Activated T-helper 1 cell treated with anti-CD3 and anti-CD28 coated beads, Interleukin-12 subunit alpha, Interleukin-12 subunit beta, Interleukin-2, Interleukin-4 antibody, amounts not matched to agents 30 ng/mL and 10 ng/mL and 1 ng/mL, durations not matched to agents 14 hours and 24 hours and 36 hours (primary cell): ENCODE measurements at regions not wholly inside any gene's neighbourhood (a gene's known extent, or its start where the extent isn't known, plus 50 kb on each side); places are given as distances from the start of the nearest gene placed in this dataset.

Experiments
- DNase-seq: peaks from one replicate; pipeline ENCODE4 v3.0.0; 2021; ENCODE audit warnings: low spot score
- H3K27ac Mint-ChIP-seq: one replicate; pipeline ENCODE4 v1.8.0; 2021; ENCODE audit warnings: mild to moderate bottlenecking, mixed read lengths
- H3K27me3 Mint-ChIP-seq: one replicate; pipeline ENCODE4 v1.8.0; 2022; ENCODE audit warnings: mild to moderate bottlenecking, moderate library complexity, mixed read lengths; ENCODE audit not compliant: insufficient read depth
- H3K36me3 Mint-ChIP-seq: one replicate; pipeline ENCODE4 v1.8.0; 2021; ENCODE audit warnings: low read depth, mixed read lengths
- H3K4me1 Mint-ChIP-seq: one replicate; pipeline ENCODE4 v1.8.0; 2021; ENCODE audit warnings: low read depth, mixed read lengths
- H3K4me3 Mint-ChIP-seq: one replicate; pipeline ENCODE4 v1.8.0; 2021; ENCODE audit warnings: mild to moderate bottlenecking, moderate library complexity, mixed read lengths
- H3K9me3 Mint-ChIP-seq: one replicate; pipeline ENCODE4 v1.8.0; 2021; ENCODE audit warnings: mixed read lengths
- intact Hi-C: fragments of 100-400 bp; cut with micrococcal nuclease; formaldehyde crosslinking; loops from one replicate; pipeline ENCODE4 v1.15.1; 2024

DNA sequence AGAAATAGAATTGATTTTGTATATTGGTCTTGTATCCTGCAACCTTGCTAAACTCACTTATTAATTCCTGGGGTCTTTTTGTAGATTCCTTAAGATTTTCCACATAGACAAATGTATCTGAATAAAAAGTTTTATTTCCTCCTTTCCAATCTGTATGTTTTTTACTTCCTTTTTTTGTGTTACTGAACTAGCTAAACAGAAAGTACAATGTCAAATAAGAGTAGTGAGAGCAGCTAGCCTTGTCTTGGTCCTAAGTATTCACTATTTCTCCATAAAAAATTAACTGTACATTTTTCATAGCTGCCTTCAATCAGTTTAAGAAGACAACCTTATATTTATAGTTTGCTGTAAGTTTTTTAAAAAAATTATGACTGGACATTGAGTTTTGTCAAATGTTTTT lies 74.9 kb downstream of the FASLG start:
- H3K4me3 Mint-ChIP-seq = no peak overlapping the region
- intact Hi-C loops = no loop called here
- no peaks in the 10 kb centered on the region for H3K4me1 Mint-ChIP-seq
- no peaks in the 10 kb centered on the region for H3K36me3 Mint-ChIP-seq
- H3K9me3 Mint-ChIP-seq = peaks cover 10% of the 10 kb centered on the region
- no peak overlapping the region for H3K27ac Mint-ChIP-seq
- H3K27me3 Mint-ChIP-seq = peaks cover 33% of the 10 kb centered on the region
- no peak for DNase-seq

DNA sequence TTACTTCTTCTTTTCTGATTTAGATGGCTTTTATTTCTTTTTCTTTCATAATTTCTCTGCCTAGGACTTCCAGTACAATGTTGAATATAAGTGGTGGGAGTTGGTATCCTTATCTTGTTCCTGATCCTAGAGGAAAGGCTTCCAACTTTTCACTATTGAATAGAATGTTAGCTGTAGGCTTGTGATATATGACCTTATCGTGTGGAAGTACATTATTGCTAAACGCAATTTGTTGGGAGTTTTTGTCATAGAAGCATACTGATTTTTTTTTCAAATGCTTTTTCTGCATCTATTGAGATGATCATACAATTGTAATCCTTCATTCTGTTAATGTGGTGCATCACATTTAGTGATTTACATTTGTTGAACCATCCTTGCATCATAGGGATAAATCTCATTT lies 79.5 kb downstream of the FASLG start:
- intact Hi-C loops = no loop called here
- no peaks in the 10 kb centered on the region for H3K9me3 Mint-ChIP-seq
- no peak overlapping the region for H3K27ac Mint-ChIP-seq
- H3K4me3 Mint-ChIP-seq = no peak overlapping the region
- peaks cover 44% of the 10 kb centered on the region for H3K27me3 Mint-ChIP-seq
- no peaks in the 10 kb centered on the region for H3K36me3 Mint-ChIP-seq
- no peaks in the 10 kb centered on the region for H3K4me1 Mint-ChIP-seq
- no peak for DNase-seq

DNA sequence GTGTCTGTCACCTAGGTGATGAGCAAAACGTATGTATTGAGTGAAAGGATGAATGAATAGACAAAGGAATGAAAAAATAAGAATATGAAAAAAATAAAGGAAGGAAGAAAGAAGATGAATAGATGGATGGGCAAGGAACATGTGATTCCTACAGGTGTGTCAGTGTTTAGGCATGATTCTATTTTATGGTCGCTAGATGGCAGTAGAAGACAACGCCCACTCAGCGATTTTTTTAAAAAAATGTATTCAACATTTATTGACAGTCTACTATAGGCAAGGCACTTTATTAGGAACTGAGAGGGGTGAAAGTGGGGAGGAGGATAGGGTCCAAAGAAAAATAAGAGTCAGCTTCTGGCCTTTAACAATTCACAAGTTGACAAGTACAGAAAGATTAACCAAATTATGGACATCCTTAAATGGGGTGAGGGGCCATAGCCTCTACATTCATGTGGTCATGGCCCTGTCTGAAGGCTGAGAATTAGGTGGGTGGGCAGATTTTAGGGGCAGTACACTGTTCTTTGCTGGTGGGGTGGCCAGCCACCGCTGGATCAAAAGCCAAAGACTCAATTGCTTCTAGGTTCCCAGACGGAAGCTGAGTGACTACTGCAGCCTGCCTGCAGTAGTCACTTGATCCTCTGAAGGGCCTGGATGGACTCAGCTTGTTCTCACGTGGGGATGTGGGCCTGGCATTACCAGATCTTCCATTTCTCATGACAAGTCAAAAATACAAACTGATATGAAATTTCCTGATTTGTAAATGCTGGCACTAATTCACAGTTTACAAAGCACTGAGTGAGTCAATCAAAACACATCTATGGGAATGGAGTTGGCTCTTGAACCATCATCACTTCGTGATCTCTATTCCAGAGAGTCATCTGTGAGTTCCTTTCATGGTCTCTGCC lies 83.9 kb downstream of the FASLG start:
- Mint-ChIP-seq H3K27me3 (peaks cover 49% of the 10 kb centered on the region), H3K4me3 (no peak overlapping the region), H3K36me3 (no peaks in the 10 kb centered on the region), H3K4me1 (peaks cover 27% of the 10 kb centered on the region), H3K9me3 (no peaks in the 10 kb centered on the region), H3K27ac (no peak overlapping the region)
- intact Hi-C loops = loop anchor here (2.0 to 10.0 kb wide), 5 partner anchors 292 to 1999 kb away; partner anchors contain the start of genes GAS5, KLHL20, RABGAP1L and ZBTB37
- no peak for DNase-seq

DNA sequence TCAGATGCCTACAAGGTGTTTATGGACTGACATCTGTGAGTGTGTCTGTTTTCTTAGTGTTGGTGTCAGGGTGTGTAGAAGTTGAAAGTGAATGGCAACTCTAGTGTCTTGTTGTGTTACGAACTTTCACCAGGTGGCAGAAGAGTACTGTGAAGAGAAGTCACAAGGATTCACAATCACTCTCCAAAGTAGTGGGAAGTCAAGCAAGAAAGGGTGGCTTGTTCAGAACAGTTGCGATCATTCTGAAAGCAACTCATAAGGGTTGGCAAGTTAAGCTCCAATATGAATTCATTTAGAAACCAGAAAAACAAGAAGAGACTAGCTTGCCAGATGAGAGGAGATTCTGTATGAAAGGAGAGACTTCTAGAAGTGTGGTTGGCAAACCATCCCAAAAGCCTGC lies 86.1 kb downstream of the FASLG start:
- Mint-ChIP-seq H3K27me3 (peaks cover 45% of the 10 kb centered on the region), H3K27ac (no peak overlapping the region)
- intact Hi-C loops = loop anchor here (1.0 to 10.0 kb wide), 12 partner anchors 74 to 1410 kb away; partner anchors contain the start of genes CENPL, DARS2, GAS5 and RABGAP1L

GRCh38 chr1:172746091-172746949 lies 87.4 kb downstream of the FASLG start:
- intact Hi-C loops = loop anchor here (1.0 to 10.0 kb wide), 8 partner anchors 16 to 1408 kb away; partner anchors contain the start of genes GAS5, RABGAP1L and ZBTB37
- peaks cover 27% of the 10 kb centered on the region for H3K4me1 Mint-ChIP-seq
- H3K9me3 Mint-ChIP-seq = no peaks in the 10 kb centered on the region
- no peaks in the 10 kb centered on the region for H3K36me3 Mint-ChIP-seq
- H3K4me3 Mint-ChIP-seq = peak overlapping the region; percentile 40
- H3K27ac Mint-ChIP-seq = peak overlapping the region; percentile 72
- H3K27me3 Mint-ChIP-seq = peaks cover 37% of the 10 kb centered on the region
- DNase-seq = peak; percentile 46

More for the DNA sequence above, 86.1 kb downstream of the FASLG start:
- peak; percentile 34 for DNase-seq
- peaks cover 27% of the 10 kb centered on the region for H3K4me1 Mint-ChIP-seq
- no peak overlapping the region for H3K4me3 Mint-ChIP-seq
- no peaks in the 10 kb centered on the region for H3K9me3 Mint-ChIP-seq
- no peaks in the 10 kb centered on the region for H3K36me3 Mint-ChIP-seq

GRCh38 chr1:172748201-172748600 lies 89.3 kb downstream of the FASLG start:
- peaks cover 27% of the 10 kb centered on the region for H3K4me1 Mint-ChIP-seq
- no peaks in the 10 kb centered on the region for H3K9me3 Mint-ChIP-seq
- no peaks in the 10 kb centered on the region for H3K36me3 Mint-ChIP-seq
- intact Hi-C loops = loop anchor here (10.0 kb wide), 3 partner anchors 287 to 1407 kb away; partner anchors contain the start of genes GAS5, RABGAP1L and ZBTB37
- peaks cover 31% of the 10 kb centered on the region for H3K27me3 Mint-ChIP-seq
- no peak overlapping the region for H3K4me3 Mint-ChIP-seq
- H3K27ac Mint-ChIP-seq = no peak overlapping the region
- no peak for DNase-seq

GRCh38 chr1:172751683-172752082 lies 92.8 kb downstream of the FASLG start:
- Mint-ChIP-seq H3K36me3 (peaks cover 1% of the 10 kb centered on the region), H3K4me1 (peaks cover 15% of the 10 kb centered on the region), H3K4me3 (no peak overlapping the region), H3K27ac (no peak overlapping the region), H3K9me3 (no peaks in the 10 kb centered on the region), H3K27me3 (peaks cover 33% of the 10 kb centered on the region)
- intact Hi-C loops = no loop called here
- DNase-seq = no peak

DNA sequence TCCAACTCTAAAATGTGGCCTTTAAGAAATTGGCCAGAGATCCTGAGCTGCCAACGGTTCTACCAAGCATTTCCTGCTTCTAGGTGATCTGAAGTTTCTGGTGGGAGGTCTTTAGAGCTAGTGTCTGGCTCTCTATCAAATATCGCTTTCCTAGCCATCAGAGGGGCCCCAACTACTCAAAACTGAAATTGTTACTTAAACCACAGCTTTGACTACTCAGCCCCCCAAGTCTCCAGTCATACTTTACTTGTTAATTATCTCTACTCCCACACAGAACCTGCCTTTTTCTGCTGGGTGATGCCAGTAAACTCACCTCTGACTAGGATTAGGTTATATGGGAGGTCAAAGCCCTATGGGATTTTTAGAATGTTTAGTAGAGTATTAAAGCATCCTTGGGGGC lies 95.1 kb downstream of the FASLG start:
- intact Hi-C loops = no loop called here
- H3K27me3 Mint-ChIP-seq = peaks cover 28% of the 10 kb centered on the region
- H3K27ac Mint-ChIP-seq = no peak overlapping the region
- H3K4me3 Mint-ChIP-seq = no peak overlapping the region
- H3K4me1 Mint-ChIP-seq = peaks cover 12% of the 10 kb centered on the region
- no peak for DNase-seq
- H3K36me3 Mint-ChIP-seq = peaks cover 1% of the 10 kb centered on the region
- H3K9me3 Mint-ChIP-seq = no peaks in the 10 kb centered on the region

- no peak for DNase-seq
- peaks cover 1% of the 10 kb centered on the region for H3K36me3 Mint-ChIP-seq
- H3K4me1 Mint-ChIP-seq = peaks cover 12% of the 10 kb centered on the region
- intact Hi-C loops = no loop called here
- H3K9me3 Mint-ChIP-seq = no peaks in the 10 kb centered on the region
- no peak overlapping the region for H3K4me3 Mint-ChIP-seq
- H3K27ac Mint-ChIP-seq = no peak overlapping the region
- H3K27me3 Mint-ChIP-seq = peaks cover 25% of the 10 kb centered on the region
Observed at GRCh38 chr1:172754609-172755008, 95.7 kb downstream of the FASLG start.

GRCh38 chr1:172755099-172755498 lies 96.2 kb downstream of the FASLG start:
- Mint-ChIP-seq H3K27me3 (peaks cover 23% of the 10 kb centered on the region), H3K36me3 (peaks cover 1% of the 10 kb centered on the region), H3K4me3 (no peak overlapping the region), H3K27ac (no peak overlapping the region), H3K4me1 (peaks cover 14% of the 10 kb centered on the region), H3K9me3 (no peaks in the 10 kb centered on the region)
- intact Hi-C loops = no loop called here
- no peak for DNase-seq

DNA sequence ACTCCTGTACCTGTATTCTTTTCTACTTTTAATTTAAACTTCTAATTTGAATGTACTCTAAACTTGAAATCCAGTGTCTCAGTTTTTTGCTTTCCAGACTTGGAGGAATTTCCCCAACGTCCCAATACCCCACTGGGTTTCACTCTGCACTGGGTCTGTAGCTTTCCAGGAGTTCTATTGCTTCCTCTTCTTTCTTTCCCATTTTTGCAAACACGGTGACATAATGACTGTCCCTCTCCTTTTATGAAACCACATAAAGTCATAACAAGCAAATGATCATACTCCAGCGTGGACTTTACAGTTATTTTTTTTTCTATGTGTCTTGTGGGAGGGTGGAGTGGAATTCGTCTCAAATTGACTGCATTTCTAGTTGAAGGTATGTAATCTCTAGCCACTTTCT lies 97.1 kb downstream of the FASLG start:
- Mint-ChIP-seq H3K9me3 (no peaks in the 10 kb centered on the region), H3K36me3 (peaks cover 1% of the 10 kb centered on the region), H3K27me3 (peaks cover 23% of the 10 kb centered on the region), H3K4me3 (no peak overlapping the region), H3K27ac (no peak overlapping the region), H3K4me1 (peaks cover 20% of the 10 kb centered on the region)
- DNase-seq = no peak
- intact Hi-C loops = no loop called here

DNA sequence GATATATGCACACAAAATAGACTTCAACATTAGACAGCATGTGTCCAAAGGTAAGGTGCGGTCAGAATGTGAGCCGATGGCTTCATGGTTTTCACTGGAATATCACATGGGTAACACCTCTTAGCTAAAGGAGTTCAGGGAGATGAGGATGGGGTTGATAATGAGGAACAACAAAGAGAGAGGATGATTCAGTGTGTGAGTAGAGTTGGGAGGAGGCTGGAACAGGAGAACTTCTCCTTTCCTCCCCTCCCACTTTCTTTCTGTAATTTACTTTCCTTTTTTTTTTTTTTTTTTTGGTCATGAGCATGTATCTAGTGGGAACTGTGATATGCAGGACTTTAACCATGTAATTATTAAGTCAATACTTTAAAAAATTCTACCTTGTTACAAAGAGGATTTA lies 99.4 kb downstream of the FASLG start:
- H3K4me3 Mint-ChIP-seq = no peak overlapping the region
- H3K27me3 Mint-ChIP-seq = peaks cover 14% of the 10 kb centered on the region
- H3K36me3 Mint-ChIP-seq = peaks cover 1% of the 10 kb centered on the region
- no peak for DNase-seq
- H3K9me3 Mint-ChIP-seq = no peaks in the 10 kb centered on the region
- H3K4me1 Mint-ChIP-seq = peaks cover 42% of the 10 kb centered on the region
- intact Hi-C loops = no loop called here
- no peak overlapping the region for H3K27ac Mint-ChIP-seq
